ENCODE measurements at regions not wholly inside any gene's neighbourhood (a gene's known extent, or its start where the extent isn't known, plus 50 kb on each side); places are given as distances from the start of the nearest gene placed in this dataset.

DNA sequence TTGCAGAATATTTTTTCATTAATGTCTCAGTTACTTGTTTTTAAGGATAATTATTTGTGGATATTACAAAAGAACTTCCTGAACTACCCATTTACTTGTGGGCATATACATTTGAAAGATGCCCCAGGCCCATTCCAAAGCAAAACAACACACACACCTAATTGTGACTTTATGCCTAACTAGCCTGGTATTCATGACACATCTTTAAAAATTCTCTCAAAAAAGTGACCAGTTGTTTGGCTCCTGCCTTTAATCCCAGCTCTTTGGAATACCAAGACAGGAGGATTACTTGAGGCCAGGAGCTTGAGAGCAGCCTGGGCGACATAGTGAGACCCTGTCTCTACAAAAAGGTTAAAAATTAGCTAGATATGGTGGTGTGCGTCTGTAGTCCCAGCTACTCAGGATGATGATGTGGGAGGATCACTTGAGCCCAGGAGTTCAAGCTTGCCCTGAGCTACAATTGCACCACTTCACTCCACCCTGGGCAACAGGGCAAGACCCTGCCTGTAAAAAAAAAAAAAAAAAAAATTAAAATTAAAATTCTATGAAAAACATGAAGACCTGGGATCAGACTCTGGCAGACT, 51.7 kb upstream of the SLC4A7 start:
- Histone ChIP-seq H3K9ac (ENCODE audit: low read length) (no peak overlapping the region), H3K36me3 (ENCODE audit: control insufficient read depth, insufficient read depth, low read length) (no peaks in the 10 kb centered on the region), H3K27ac (ENCODE audit: low read depth, low read length) (peak overlapping the region; percentile 7), H3K27me3 (ENCODE audit: control insufficient read depth, insufficient read depth, low read length) (no peaks in the 10 kb centered on the region), H3K4me3 (ENCODE audit: low read length) (no peak overlapping the region), H3K4me1 (ENCODE audit: control insufficient read depth, insufficient read depth, low read length) (peaks cover 11% of the 10 kb centered on the region)

DNA sequence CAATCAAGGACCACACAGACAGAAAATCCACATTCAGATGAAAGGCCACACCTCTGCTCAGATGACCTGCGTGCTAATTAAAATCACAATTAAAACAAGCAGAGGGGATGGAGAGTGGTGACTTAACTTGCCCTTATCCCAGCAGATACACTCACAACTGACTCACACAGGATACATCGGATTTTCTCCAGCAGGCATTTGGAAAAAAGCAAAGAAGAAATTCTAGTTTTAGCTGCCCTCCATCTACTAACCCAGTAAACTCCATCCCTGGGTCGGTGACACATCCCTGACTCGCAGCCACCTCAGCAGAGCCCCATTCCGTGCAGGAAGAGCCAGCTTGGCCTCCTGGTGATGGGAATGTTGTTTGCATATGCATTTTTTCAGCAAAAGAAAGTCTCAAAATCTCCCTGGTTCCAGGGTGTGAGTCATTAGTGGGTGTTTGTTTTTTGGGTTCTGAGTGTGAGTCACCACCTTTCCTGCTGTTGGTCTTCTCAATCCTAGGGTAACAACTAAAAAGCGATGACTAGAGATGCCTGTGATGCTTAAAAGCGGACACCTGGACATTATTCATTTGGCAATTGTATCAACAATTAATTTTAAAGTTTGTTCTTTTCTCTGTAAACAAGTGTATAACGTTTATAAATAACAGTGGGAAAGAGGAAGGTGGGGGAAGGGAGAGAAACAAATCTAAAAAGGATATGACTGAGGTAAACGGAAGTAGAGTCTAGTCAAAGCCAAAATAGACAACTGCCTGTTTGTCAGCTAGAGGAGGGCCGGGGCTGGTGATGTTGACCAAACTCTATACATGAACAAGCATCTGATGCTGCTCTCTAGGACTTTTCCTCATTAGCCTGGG, 49.8 kb upstream of the SLC4A7 start:
- peak overlapping the region; percentile 31 for H3K27ac ChIP-seq (ENCODE audit: low read depth, low read length)
- no peak overlapping the region for H3K9ac ChIP-seq (ENCODE audit: low read length)
- no peaks in the 10 kb centered on the region for H3K27me3 ChIP-seq (ENCODE audit: control insufficient read depth, insufficient read depth, low read length)
- H3K4me1 ChIP-seq (ENCODE audit: control insufficient read depth, insufficient read depth, low read length), result peaks cover 11% of the 10 kb centered on the region
- no peak overlapping the region for H3K4me3 ChIP-seq (ENCODE audit: low read length)
- no peaks in the 10 kb centered on the region for H3K36me3 ChIP-seq (ENCODE audit: control insufficient read depth, insufficient read depth, low read length)

Data from rectal smooth muscle tissue (tissue), 1 donor.